ENCODE measurements at regions not wholly inside any gene's neighbourhood (a gene's known extent, or its start where the extent isn't known, plus 50 kb on each side); places are given as distances from the start of the nearest gene placed in this dataset.

GRCh38 chr10:55277549-55277948 lies 476.5 kb upstream of the PCDH15 start:
- TF ChIP-seq, protein P1, sequence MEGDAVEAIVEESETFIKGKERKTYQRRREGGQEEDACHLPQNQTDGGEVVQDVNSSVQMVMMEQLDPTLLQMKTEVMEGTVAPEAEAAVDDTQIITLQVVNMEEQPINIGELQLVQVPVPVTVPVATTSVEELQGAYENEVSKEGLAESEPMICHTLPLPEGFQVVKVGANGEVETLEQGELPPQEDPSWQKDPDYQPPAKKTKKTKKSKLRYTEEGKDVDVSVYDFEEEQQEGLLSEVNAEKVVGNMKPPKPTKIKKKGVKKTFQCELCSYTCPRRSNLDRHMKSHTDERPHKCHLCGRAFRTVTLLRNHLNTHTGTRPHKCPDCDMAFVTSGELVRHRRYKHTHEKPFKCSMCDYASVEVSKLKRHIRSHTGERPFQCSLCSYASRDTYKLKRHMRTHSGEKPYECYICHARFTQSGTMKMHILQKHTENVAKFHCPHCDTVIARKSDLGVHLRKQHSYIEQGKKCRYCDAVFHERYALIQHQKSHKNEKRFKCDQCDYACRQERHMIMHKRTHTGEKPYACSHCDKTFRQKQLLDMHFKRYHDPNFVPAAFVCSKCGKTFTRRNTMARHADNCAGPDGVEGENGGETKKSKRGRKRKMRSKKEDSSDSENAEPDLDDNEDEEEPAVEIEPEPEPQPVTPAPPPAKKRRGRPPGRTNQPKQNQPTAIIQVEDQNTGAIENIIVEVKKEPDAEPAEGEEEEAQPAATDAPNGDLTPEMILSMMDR (optimal IDR thresholded peaks at IDR 0.05 in 1 of 3, IDR thresholded peaks at IDR 0.05 in 1 of 3, conservative IDR thresholded peaks at IDR 0.05 in 1 of 3; ENCODE audit: extremely low read depth in 1 of 3, insufficient read depth in 2 of 3, low read length in 3 of 3), result no peak
- TF ChIP-seq EZH2 (IDR thresholded peaks at IDR 0.05; ENCODE audit: low read length), result no peak
